Renal pelvis (tissue), 1 donor: ENCODE measurements at regions not wholly inside any gene's neighbourhood (a gene's known extent, or its start where the extent isn't known, plus 50 kb on each side); places are given as distances from the start of the nearest gene placed in this dataset.

Experiments used
- DNase-seq: peaks from one replicate; pipeline ENCODE4 v3.0.0-alpha.2; 2013

DNA sequence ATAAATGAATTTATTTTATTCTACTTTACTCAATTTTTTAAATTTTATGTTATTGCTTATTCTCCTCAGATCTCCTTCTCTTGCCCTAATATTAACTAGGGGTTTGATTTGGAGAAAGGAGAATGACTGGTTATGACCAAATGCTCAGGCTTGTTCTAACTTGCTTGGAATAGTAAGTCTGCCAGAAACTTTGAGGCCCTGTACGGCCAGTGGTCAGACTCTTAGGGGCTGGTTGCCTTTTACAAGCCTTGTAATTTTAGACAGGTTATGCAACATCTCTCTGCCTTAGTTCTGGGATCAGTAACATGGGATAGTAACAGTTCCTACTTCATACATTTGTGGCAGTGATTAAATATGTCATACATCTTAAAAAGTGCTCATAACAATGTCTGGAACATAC is 279.5 kb downstream of the DUSP10 start:
- DNase-seq, result no peak

DNA sequence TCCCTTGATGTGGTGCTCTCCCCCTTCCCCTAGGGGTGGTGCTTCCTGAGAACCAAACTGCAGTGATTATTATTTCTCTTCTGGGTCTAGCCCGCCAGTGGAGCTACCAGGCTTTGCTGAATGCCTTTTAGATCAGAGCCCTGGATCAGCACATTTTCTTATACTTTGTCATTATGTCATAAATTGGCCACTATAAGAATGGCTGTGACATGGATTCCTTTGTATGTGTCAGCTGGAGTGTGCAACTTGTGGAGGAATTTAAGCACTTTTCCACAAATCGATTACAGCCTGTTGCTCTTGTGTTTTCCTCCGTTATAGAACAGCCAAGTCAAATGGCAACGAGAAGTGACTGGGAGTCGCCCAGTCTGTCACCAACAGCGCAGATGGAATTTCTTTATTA is 273.3 kb downstream of the DUSP10 start:
- DNase-seq, result no peak

DNA sequence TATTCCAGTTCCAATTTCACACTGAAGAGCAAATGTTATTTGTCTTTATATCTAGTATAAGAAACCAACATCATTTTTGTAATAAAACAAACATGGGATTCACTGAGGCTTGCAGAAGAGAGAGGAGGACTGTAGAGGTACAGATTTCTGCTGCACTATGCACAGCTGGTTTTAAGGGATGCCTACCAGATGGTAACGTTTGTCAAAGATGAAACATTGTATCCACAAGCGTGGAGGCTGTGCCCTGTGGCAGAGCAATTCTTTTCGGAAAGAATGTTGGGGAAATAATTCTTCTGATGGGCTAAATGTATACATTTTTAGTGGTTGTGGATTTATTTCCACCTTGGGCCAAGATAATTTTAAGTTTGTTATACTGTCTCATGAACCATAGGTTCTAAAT is 272.4 kb downstream of the DUSP10 start:
- no peak for DNase-seq

DNA sequence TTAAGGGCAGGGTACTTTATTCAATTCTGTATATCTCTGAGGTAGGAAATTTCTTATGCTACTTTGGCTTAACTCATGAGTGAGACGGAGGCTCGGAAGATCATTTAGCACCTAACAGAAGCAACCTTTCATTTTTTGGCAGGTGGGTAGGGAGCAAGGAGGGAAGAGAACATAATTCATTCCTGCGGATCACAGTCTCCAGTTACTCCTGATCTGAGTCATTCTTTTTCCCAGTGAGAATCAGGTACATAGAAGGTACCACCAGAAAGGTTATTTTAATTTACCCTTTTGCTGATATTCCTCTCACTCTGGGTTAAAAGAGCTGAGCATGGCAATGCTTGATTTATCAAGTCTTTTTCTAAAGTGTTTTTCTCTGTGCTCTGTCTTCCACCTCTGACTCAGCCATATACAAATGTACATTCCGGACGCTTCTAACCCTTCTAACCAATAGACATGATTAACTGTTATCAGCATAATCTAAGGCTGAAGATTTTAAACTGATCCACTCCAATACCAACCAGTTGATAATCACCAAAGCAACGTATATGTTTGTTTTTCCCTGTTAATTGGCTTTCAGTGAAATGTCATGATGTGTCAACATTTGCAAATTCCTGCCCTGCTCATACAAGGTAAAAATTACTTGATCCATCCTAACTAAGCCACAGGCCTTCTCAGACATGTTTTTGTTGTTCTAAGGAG is 271.7 kb downstream of the DUSP10 start:
- no peak for DNase-seq

DNA sequence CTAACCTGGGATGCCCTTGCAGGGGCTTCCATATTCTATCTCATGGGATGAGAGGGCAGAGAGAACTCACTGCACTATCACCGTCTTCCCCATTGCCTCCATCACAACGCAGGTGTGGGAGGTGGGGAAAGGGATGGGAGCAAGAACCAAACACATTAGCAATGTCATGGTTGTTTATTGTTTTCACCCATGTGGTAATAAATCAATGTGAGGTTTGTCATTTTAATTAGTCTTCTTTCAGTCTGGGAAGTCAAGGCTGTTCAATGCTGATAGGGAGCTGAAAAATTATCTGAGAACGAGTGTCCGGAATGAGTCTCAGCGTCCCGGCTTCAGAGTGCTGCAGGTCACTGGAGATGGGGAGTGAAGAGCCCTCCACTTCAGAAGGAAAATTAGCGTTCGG is 268.5 kb downstream of the DUSP10 start:
- DNase-seq, result no peak

DNA sequence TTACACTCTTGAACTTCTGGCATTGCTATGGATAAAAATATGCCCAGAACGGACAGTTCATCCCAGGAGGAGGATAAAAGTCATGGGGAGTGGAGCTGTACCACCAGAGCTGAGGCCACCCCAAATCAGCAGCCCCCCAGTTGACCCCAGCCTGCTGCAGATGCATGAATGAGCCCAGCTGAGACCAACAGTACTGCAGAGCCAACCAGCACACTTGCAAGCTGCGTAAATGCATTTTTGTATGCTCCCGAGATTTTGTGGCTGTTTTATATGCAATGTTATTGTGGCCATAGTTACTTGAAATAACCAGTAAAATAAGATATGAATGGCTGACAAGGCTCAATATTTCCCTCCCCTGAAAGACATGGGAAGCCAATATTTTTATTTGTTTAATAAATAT is 264.6 kb downstream of the DUSP10 start:
- no peak for DNase-seq

DNA sequence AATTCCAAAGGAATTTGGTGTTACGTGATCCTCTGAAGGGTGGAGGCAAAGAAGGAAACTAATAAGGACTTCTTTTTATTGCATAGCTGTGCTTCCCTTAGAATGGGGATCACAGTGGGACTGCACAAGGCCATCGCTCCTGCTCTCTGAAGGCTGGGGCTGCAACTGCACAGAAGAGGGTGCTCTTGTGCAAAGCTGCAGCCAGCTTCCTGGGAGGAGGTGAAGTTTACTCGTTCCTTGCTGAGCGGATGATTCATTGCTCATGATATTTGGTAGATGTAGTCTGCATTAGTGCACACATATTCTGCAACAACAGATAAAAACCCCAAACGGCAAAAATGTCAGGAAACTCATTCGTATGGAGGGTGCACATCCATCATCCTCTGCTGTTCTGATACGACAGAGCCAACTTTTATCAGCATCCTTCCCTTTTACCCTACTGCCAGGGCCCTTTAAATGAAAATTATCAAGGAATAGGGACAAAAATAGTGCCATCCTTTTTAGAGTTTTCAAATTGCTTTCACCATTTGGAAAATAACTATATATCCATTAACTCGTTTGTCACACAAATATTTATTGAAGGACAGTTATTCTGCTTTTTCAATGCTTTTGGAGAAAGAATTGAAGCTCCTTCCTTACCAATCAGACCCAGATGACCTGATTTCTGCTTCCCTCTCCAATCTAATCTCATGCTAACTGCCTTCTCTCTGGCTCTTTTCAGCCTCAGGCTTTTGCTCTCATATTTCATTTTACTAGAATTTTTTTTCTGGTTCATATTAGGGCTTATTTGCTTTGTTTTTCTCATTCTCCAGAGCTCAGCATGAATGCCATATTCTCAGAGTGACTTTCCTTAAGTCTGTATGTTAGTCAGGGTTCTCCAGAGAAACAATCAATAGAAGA is 263.6 kb downstream of the DUSP10 start:
- no peak for DNase-seq

DNA sequence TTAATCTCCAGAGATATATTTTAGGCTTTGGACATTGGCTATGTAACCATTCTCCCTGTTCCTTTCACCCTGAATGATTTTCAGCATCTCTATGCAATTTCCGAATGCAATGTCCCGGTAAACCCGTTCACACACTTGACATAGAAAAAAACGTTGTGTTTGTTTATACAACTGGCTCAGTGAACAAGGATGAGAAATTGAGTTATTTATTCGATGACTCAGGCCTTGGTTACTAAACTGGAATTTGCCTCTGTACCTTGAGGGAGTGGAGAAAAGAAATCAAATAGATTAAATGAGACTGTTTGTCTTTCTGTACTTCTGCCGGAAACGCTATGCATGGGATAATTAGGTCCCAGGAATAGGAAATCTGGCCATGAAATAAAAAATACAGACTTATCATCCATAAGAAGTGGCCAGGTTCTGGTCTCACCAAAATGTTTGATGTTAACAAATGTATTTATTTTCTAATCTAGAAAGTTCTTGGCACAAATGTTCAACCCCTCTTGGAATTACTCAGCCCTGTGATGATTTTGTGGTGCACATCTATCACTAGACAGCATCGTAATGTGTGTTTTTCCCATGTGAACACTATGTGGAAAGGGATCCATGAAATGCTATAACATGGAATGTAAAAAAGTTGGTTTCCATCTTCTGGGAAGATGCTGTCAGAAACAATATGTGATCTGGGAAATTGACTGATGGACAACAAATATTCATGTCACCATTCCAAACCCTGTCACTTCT is 253.9 kb downstream of the DUSP10 start:
- peak; percentile 16 for DNase-seq

DNA sequence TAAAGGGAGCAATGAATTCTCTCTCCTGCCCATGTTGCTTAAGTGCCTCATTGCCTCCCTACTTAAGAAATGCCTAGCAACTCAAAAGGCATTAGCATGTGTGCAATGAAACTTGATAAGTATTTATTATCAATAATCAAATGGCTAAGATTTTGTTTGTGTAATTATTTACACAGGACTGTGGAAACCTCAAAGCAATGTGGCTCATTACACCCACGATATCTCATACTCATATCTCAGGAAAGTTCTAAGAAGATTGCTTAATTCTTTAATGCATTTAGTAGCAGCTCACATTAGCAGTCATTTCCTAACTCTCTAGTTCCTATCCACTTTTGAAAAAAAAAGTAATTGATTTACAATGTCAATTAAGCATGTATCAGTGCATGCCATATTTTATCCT is 253.3 kb downstream of the DUSP10 start:
- no peak for DNase-seq

DNA sequence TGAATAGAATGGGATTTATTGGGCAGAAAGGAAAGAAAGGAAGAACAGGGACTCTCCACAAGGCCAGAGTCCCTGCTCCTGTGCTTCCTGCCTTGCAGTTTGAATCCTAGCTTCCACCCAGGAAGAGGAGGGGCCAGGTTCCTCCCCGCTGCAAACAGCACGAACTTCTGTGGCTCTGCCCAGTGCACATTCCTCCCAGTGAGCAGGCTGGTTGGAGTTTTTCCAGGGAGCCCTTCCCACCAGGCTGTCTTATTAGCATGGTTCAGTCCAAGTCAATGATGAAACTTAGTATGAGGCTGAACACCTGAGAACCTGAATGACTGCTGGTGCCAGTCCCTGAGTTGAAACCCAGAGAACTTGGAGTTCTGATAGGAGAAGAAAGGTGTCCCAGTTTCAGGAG is 247.2 kb downstream of the DUSP10 start:
- no peak for DNase-seq

DNA sequence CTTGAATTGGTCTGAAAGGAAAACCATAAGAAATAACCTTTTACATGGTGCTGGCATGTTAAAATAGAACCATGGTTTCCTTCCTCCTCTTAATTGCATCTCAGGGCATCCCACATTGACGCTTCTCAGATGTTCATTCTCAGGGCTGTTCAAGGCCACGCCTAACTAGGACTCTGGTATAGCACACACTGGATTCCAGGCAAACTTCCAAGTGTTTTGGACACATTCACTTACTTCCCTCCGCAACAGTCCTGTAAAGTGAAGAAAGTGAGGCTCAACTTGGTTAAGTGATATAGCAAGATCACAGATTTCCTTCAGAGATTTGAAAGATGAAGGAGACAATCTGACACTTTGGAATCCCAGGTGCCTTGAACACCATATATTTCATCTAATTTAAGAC is 244.8 kb downstream of the DUSP10 start:
- DNase-seq, result no peak

DNA sequence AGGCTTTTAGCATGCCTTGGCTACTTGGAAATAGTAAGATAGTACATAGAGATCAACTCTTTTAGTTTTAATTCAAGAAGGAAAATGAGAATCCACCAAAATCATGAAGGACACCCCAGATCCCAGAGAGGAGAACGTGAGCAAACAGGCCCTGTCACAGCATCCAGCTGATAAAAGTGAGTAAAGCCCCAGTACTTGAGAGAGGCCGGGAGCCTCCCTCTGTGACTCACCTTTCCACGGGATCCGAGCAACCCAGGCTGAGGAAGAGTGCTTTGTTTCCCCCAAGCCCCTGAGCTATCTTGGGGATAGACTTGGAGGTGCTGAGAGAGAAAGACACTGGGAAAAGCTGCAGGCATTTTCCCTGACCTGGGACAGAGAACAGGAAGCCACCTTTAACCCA is 238.6 kb downstream of the DUSP10 start:
- no peak for DNase-seq

DNA sequence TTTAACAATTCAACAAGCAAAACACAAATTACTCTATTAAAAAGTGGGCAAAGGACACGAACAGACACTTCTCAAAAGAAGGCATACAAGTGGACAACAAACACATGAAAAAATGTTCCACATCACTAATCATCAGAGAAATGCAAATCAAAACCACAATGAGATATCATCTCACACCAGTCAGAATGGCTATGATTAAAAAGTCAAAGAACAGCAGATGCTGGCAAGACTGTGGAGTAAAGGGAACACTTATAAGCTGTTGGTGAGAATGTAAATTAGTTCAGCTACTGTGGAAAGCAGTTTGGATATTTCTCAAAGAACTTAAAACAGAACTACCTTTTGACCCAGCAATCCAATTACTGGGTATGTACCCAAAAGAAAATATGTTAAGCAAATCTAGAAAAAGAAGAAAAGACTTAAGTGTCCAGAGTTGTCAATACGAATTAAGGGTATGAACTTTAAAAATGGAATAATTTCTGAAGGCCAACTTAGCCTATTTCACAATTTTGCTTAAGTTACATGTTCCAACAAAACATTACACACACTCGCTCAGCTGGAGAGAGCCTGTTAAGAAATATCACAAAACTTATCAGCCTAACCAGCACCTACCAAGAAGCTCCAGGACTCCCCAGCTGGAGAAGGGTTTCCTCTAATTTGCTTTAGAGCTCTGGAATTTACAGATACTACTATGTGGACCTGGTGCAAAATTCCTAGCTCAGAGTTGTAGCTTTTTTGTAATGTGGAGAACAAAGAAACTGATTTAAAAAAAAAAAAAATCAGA is 232.1 kb downstream of the DUSP10 start:
- DNase-seq, result no peak

DNA sequence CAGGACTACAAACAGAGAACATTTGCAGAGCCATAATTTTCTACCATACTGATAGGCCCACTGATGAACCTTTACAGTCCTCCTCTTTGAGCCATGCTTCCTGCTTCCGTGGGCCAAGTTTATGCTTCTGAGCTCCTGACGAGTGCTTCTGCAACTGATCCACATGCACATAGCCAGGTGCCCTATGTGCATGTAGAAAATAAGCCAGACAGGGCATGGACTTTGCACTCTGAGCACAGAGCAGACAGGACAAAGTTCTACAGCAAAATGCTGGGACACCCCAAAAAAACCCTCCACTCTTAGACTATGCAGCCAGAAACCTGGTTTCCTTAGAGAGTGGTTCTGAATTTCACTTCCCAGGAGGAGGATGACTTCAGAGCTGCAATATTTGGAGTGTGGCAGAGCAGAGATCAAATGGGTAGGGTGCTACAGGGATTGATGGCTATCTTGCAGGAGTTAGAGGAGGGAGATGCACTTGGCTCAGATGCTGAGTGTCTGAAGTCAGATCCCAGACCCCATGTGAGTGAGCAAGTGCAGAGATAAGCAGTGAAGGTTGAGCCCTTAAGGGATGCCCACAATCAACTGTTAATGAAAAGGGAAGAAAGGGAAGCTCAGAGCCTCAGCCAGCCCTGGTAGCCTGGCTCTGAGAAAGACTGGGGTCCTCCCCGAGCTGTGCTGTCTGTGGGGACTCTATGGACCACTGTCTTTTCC is 230.9 kb downstream of the DUSP10 start:
- no peak for DNase-seq

DNA sequence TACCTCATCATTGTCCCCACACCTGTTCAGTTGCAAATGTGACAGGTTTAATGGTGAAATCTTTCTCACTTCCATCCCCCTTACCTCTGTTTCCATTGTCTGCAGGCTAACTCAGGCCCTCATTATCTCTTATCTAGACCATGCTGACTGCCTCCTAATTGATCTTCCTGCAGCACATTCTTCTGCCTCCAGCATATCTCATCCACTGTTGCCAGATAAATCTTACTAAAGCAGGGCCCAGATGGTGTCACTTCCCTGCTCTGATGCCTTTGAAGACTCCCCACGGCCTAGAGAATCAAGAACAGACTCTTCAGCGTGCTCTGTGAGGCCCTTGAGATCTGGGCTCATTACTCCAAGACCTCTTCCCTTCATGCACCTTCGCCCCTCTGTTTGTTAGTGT is 230.1 kb downstream of the DUSP10 start:
- DNase-seq, result no peak

DNA sequence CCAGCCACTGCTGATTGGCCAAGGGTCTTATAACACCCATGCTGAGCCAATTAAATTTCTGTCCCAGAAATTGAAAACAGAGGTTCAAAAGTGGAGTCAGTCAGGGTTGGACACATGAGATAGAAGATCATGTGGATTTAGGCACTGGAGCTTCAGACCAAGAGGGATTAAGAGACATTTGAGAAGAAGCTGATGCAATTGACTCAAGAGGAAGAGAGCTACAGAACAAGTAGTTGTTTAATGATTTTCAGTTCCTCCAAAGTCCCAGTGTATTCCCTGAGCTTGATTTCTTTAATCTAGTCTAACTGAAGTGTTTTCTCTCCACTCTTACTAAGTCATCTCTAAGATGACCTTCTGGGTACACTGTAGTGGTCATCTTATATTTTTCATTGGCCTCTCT is 227.1 kb downstream of the DUSP10 start:
- DNase-seq, result no peak

DNA sequence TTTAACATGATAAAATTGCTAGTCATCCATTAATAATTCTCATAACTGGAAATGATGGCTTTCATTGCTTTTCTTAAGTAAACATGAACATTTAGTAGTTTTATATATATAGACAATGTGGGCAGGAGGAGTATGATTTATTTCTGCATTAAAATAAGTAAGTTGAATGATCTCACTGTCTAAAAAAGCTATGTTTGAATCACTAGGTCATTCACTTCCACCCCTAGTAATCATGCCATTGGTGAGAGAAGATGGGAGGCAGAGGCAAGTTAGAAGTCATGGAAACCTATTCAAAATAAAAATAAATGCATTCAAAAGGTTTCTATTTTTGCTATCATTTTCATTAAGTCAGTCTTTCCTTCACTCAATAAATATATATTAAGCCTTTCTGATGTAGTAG is 226.4 kb downstream of the DUSP10 start:
- DNase-seq, result no peak

DNA sequence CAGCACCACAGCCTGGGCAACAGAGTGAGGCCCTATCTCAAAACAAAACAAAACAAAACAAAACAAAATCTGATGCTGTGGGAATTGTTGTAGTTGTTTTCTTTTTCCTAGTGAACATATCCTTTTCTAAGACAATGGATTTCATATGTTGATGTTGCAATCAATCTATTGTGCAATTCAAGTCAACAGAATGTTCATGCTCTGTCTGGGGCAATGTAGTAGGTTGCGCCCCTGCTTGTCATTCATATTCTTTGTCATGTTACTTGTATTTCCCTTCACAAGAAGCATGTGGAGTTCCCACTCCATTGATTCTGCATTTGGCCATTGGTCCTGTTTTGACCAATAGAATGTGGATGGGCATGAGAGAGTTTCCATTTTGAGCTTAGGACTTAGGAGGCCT is 223.9 kb downstream of the DUSP10 start:
- no peak for DNase-seq

DNA sequence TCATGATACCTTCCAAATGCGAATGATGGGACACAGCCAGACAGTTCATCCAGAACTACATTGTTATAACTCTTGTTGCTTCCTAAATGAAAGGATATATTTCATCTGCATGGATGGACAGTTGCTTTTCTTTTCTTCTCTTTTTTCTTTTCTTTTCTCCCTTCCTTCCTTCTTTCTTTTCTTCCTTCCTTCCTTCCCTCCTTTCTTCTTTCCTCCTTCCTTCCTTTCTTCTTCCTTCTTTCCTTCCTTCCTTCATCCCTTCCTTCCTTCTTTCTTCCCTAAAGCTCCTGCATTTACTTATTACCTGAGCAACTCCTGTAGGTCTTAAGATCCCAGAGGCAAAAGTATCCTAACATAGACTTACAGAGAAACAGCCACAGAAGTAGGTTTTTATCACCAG is 221.6 kb downstream of the DUSP10 start:
- no peak for DNase-seq

DNA sequence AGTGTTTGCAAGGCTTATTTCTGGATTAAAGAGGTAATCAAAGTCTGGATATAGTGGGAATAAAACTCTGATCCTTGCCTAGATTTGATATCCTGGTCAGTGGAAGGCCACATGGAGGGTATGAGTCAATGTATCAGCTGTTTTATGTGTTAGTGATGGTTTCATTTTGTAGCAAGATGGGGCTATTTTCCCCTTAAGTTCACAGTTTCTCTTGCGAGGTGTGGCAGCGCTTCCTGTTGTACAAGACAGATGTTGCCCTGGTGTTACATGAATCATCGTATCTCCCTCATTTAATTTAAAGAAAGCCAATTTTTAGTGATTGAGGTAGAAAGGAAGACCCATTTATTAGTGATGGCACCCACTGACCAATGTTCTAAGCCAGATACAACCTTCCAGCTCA is 220.2 kb downstream of the DUSP10 start:
- no peak for DNase-seq

DNA sequence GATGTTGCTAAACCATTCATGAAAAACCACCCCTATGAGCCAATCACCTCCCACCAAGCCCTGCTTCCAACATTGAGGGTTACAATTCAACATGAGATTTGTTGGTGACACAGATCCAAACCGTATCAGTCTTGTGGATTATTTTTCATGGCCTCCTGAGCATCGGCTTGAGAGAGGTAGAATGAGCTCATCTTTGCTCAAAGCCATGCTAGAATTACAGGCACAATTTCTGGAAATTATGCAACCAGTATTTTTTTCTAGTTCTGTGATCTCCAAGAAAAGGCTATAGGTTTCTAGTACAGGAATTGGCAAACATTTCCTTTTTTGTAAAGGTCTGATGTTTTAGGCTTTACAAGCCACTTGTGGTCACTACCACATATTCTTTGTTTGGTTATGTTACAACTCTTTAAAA is 219.4 kb downstream of the DUSP10 start:
- no peak for DNase-seq
